CD4-positive, alpha-beta T cell (primary cell): ENCODE measurements at regions not wholly inside any gene's neighbourhood (a gene's known extent, or its start where the extent isn't known, plus 50 kb on each side); places are given as distances from the start of the nearest gene placed in this dataset.

ENCODE experiments used
- ATAC-seq: fragments of 200-7000 bp; cut with Tn5 transposase; one replicate; pipeline ENCODE4 v1.10.0; 2022; ENCODE audit warnings: mild to moderate bottlenecking; ENCODE audit not compliant: poor library complexity
- CTCF ChIA-PET: fragments of 350-600 bp; sonication (Branson Sonifier 250); formaldehyde crosslinking; loops from one replicate; lab custom pipeline; 2021; ENCODE audit warnings: antibody characterized with exemption, inconsistent platforms; lab: Charles Lee
- POLR2A ChIA-PET: fragments of 350-600 bp; sonication (Branson Sonifier 250); formaldehyde crosslinking; loops from one replicate; lab custom pipeline; 2021; ENCODE audit warnings: antibody characterized with exemption, inconsistent platforms; lab: Charles Lee
- DNase-seq, 14 experiments: peaks; one replicate each; pipeline ENCODE4 v3.0.0-alpha.2; 2013 to 2020; ENCODE audit warnings: mixed read lengths in 2 of 14
- H3K27ac ChIP-seq, 2 donors: one replicate each; pipeline versions ENCODE4 v1.5.1 to v1.7.0; 2013; ENCODE audit warnings: low read length in 2 of 2, low read depth in 1 of 2, mild to moderate bottlenecking in 1 of 2
- H3K27me3 ChIP-seq, 2 experiments: 1 replicate in 1 of 2; 2 replicates in 1 of 2; pipeline versions ENCODE4 v1.6.1 to v1.7.0; 2013; ENCODE audit warnings: low read length in 2 of 2, control low read depth in 1 of 2, mild to moderate bottlenecking in 1 of 2, moderate library complexity in 1 of 2; ENCODE audit not compliant: insufficient read depth in 2 of 2, control insufficient read depth in 1 of 2
- H3K36me3 ChIP-seq: one replicate; pipeline ENCODE4 v1.6.1; 2013; ENCODE audit warnings: low read length, control low read depth; ENCODE audit not compliant: insufficient read depth
- H3K4me1 ChIP-seq: one replicate; pipeline ENCODE4 v1.6.1; 2013; ENCODE audit warnings: low read length, control low read depth; ENCODE audit not compliant: insufficient read depth
- H3K4me3 ChIP-seq: one replicate; pipeline ENCODE4 v1.5.1; 2013; ENCODE audit warnings: mild to moderate bottlenecking, low read length, moderate library complexity
- H3K9me3 ChIP-seq, 2 experiments: 1 replicate in 1 of 2; 2 replicates in 1 of 2; pipeline versions ENCODE4 v1.6.1 to v1.7.0; 2013; ENCODE audit warnings: low read length in 2 of 2, mild to moderate bottlenecking in 2 of 2, control low read depth in 1 of 2, moderate library complexity in 1 of 2; ENCODE audit not compliant: control insufficient read depth in 1 of 2, insufficient read depth in 1 of 2
- H3K27ac Mint-ChIP-seq: one replicate; pipeline ENCODE4 v1.8.0; 2020; ENCODE audit warnings: mixed read lengths
- H3K27me3 Mint-ChIP-seq: one replicate; pipeline ENCODE4 v1.8.0; 2021; ENCODE audit warnings: mixed read lengths
- H3K36me3 Mint-ChIP-seq: one replicate; pipeline ENCODE4 v1.8.0; 2021; ENCODE audit warnings: low read depth, mixed read lengths
- H3K4me1 Mint-ChIP-seq: one replicate; pipeline ENCODE4 v1.8.0; 2021; ENCODE audit warnings: low read depth, mixed read lengths
- H3K4me3 Mint-ChIP-seq: one replicate; pipeline ENCODE4 v1.8.0; 2020; ENCODE audit warnings: mild to moderate bottlenecking, mixed read lengths
- H3K9me3 Mint-ChIP-seq: one replicate; pipeline ENCODE4 v1.8.0; 2020; ENCODE audit warnings: mixed read lengths
- CTCF ChIP-seq: fragments of 200-600 bp; IDR thresholded peaks from one replicate; pipeline ENCODE4 v1.8.0; 2022; ENCODE audit warnings: antibody characterized with exemption, mild to moderate bottlenecking
- intact Hi-C, 2 experiments: fragments of 100-400 bp; cut with DNase I in 1 of 2; cut with micrococcal nuclease in 1 of 2; formaldehyde crosslinking; loops; one replicate each; pipeline versions ENCODE4 v1.15.1 to v1.9.0; 2023 to 2025; cut with DNase I, micrococcal nuclease

GRCh38 chr5:167794121-167794520 is 497.3 kb upstream of the WWC1 start:
- ChIA-PET CTCF (no interaction called here), POLR2A (no interaction called here)
- Histone ChIP-seq H3K36me3 (no peaks in the 10 kb centered on the region), H3K27me3 (no peaks in the 10 kb centered on the region), H3K4me1 (no peaks in the 10 kb centered on the region), H3K9me3 (no peaks in the 10 kb centered on the region), H3K4me3 (no peak overlapping the region), H3K27ac (no peak overlapping the region)
- no peaks in the 10 kb centered on the region for H3K27me3 Mint-ChIP-seq
- H3K9me3 Mint-ChIP-seq = no peaks in the 10 kb centered on the region
- H3K4me1 Mint-ChIP-seq = no peaks in the 10 kb centered on the region
- ATAC-seq (no peak), DNase-seq (no peak)
- no peak overlapping the region for H3K4me3 Mint-ChIP-seq
- intact Hi-C loops = no loop called here
- TF ChIP-seq CTCF = no peak
- H3K36me3 Mint-ChIP-seq = no peaks in the 10 kb centered on the region
- no peak overlapping the region for H3K27ac Mint-ChIP-seq

- Histone ChIP-seq H3K36me3 (no peaks in the 10 kb centered on the region), H3K27me3 (no peaks in the 10 kb centered on the region), H3K4me3 (no peak overlapping the region), H3K9me3 (no peaks in the 10 kb centered on the region), H3K27ac (no peak overlapping the region), H3K4me1 (no peaks in the 10 kb centered on the region)
- ChIA-PET CTCF (no interaction called here), POLR2A (no interaction called here)
- intact Hi-C loops = no loop called here
- H3K4me3 Mint-ChIP-seq = no peak overlapping the region
- TF ChIP-seq CTCF = no peak
- DNase-seq (no peak), ATAC-seq (no peak)
- no peaks in the 10 kb centered on the region for H3K9me3 Mint-ChIP-seq
- no peaks in the 10 kb centered on the region for H3K4me1 Mint-ChIP-seq
- no peaks in the 10 kb centered on the region for H3K36me3 Mint-ChIP-seq
- no peaks in the 10 kb centered on the region for H3K27me3 Mint-ChIP-seq
- H3K27ac Mint-ChIP-seq = no peak overlapping the region
Measured at GRCh38 chr5:167796672-167797071, 494.8 kb upstream of the WWC1 start.

GRCh38 chr5:167797933-167798332 is 493.5 kb upstream of the WWC1 start:
- Histone ChIP-seq H3K27me3 (no peaks in the 10 kb centered on the region), H3K27ac (no peak overlapping the region), H3K4me3 (no peak overlapping the region), H3K9me3 (no peaks in the 10 kb centered on the region), H3K36me3 (no peaks in the 10 kb centered on the region), H3K4me1 (no peaks in the 10 kb centered on the region)
- ChIA-PET POLR2A (no interaction called here), CTCF (no interaction called here)
- no peaks in the 10 kb centered on the region for H3K4me1 Mint-ChIP-seq
- no peaks in the 10 kb centered on the region for H3K9me3 Mint-ChIP-seq
- ATAC-seq = no peak
- no peak overlapping the region for H3K4me3 Mint-ChIP-seq
- H3K36me3 Mint-ChIP-seq = no peaks in the 10 kb centered on the region
- H3K27ac Mint-ChIP-seq = no peak overlapping the region
- TF ChIP-seq CTCF = no peak
- DNase-seq = no peak
- H3K27me3 Mint-ChIP-seq = no peaks in the 10 kb centered on the region
- intact Hi-C loops = no loop called here
